ENCODE measurements at regions not wholly inside any gene's neighbourhood (a gene's known extent, or its start where the extent isn't known, plus 50 kb on each side); places are given as distances from the start of the nearest gene placed in this dataset.

DNA sequence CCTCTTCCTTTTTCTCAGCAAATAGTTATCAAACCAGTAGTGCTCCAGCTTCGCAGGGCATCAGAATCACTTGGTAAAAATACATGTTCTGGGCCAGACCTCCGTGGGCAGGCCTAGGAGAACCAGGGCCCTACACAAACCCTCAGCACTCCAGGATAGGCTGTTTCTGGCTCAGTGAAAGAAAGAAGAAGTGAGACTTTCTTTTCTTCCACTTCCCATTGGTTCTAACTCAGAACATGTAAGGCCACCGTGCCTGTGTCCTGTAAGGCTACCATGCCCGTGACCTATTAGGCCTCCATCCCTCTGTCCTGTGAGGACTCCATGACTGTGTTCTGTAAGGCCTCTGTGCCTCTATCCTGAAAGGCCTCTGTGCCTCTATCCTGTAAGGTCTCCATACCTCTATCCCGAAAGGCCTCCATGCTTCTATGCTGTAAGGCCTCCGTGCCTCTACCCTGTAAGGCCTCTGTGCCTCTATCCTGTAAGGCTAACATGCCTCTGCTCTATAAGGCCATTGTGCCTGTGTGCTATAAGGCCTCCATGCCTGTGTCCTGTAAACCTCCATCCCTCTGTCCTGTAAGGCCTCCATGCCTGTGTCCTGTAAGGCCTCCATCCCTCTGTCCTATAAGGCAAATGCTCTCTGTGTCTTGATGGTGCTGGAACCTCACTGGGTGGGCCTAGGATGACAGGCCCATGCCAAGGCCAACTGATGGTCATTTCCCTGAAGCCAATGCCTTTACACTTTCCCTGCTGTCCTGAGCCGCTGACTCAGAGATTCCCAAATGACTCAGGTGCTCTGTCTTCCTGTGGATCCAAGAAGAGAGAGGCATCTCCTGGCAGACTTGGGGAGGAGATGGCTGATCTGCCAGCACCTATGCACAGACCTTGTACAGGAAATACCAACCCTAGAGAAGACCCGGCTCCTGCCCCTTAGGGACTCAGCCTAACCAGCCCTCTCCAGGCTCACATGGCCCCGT, 96.6 kb upstream of the CACUL1 start:
- TF ChIP-seq POLR2AphosphoS5 (IDR thresholded peaks at IDR 0.05; ENCODE audit: insufficient read depth in 1 of 2, low read depth in 1 of 2) = no peak
- TF ChIP-seq, protein P1, sequence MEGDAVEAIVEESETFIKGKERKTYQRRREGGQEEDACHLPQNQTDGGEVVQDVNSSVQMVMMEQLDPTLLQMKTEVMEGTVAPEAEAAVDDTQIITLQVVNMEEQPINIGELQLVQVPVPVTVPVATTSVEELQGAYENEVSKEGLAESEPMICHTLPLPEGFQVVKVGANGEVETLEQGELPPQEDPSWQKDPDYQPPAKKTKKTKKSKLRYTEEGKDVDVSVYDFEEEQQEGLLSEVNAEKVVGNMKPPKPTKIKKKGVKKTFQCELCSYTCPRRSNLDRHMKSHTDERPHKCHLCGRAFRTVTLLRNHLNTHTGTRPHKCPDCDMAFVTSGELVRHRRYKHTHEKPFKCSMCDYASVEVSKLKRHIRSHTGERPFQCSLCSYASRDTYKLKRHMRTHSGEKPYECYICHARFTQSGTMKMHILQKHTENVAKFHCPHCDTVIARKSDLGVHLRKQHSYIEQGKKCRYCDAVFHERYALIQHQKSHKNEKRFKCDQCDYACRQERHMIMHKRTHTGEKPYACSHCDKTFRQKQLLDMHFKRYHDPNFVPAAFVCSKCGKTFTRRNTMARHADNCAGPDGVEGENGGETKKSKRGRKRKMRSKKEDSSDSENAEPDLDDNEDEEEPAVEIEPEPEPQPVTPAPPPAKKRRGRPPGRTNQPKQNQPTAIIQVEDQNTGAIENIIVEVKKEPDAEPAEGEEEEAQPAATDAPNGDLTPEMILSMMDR (IDR thresholded peaks at IDR 0.05) = no peak
- TF ChIP-seq POLR2A (IDR thresholded peaks at IDR 0.05) = no peak
